ENCODE measurements at regions not wholly inside any gene's neighbourhood (a gene's known extent, or its start where the extent isn't known, plus 50 kb on each side); places are given as distances from the start of the nearest gene placed in this dataset.

DNA sequence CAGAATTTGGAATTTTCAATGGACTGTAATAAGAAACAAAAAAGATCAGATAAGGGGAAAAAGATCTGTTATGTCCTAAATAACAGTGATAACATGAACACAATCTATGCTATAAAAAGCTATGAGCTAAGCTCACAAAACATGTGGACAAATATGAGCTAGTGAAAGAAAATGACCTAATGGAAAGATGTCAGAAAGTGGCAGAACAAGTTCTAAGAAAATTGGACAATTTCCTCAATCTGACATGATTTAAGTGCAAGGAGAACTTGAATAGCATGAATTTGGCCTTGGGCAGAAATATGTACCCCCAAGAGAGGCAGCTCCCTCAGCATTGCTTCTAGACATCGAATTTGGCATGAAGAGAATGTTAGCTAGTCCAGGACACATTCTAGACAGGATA, 212.0 kb upstream of the PGR start:
- TF ChIP-seq, protein P1, sequence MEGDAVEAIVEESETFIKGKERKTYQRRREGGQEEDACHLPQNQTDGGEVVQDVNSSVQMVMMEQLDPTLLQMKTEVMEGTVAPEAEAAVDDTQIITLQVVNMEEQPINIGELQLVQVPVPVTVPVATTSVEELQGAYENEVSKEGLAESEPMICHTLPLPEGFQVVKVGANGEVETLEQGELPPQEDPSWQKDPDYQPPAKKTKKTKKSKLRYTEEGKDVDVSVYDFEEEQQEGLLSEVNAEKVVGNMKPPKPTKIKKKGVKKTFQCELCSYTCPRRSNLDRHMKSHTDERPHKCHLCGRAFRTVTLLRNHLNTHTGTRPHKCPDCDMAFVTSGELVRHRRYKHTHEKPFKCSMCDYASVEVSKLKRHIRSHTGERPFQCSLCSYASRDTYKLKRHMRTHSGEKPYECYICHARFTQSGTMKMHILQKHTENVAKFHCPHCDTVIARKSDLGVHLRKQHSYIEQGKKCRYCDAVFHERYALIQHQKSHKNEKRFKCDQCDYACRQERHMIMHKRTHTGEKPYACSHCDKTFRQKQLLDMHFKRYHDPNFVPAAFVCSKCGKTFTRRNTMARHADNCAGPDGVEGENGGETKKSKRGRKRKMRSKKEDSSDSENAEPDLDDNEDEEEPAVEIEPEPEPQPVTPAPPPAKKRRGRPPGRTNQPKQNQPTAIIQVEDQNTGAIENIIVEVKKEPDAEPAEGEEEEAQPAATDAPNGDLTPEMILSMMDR (IDR thresholded peaks at IDR 0.05) = no peak
- TF ChIP-seq POLR2A (IDR thresholded peaks at IDR 0.05) = no peak

All from testis (tissue), 2 donors.